DMS 273 treated with DMSO at 0.1 percent for 48 hours (cell line): ENCODE measurements at regions not wholly inside any gene's neighbourhood (a gene's known extent, or its start where the extent isn't known, plus 50 kb on each side); places are given as distances from the start of the nearest gene placed in this dataset.
"Not testable (repeated sequence)": the region's sequence is repeated elsewhere in the genome, so short reads cannot be mapped to it uniquely, and the experiment has no call there.

ENCODE experiments used
- DNase-seq: peaks from one replicate; lab custom pipeline; 2025; lab: John Stamatoyannopoulos, UW

DNA sequence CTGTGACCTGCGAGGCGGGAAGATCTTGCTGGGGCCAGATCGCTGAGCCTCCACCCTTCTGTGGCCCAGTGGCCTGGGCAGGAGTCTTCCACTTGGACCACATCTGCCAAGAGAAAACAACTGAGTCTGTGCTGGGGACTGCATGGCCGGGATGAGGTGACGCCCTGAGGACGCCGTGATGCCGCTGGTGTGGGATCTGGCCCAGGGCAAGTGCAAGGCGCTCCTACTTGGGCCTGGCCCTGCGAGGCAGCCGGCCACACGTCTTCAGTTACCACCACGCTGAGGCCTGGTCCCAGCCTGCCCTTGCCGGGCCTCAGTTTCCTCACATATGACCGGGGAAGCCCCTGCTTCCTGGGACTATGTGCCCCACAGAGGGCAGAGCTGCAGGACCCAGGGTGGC is 133.4 kb downstream of the SLC25A46 start:
- DNase-seq: no peak

DNA sequence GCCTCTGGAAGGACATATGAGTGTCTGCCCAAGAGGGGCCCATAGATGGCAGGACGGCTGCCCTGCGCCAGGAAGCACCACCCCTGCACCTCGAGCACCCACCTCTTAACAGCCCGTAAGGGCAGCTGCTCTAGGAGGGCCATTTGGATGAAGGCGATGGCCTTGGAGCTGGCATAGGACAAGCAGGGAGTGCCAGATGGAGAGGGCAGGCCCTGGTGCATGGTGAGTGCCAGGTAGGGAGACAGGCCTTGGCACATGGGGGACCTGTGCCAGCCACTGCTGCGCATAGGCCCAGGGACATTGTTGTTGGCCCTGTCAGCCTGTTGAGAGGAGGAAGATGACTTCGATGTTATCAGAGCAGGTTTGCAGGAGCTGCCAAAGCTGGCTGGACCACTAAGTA is 134.2 kb downstream of the SLC25A46 start:
- DNase-seq: no peak

GRCh38 chr5:110873773-110874437 is 135.1 kb downstream of the SLC25A46 start:
- no peak for DNase-seq

- DNase-seq: not testable (repeated sequence)
These were observed 136.3 kb downstream of the SLC25A46 start for GRCh38 chr5:110875115-110875514.

GRCh38 chr5:110878115-110878514 is 139.3 kb downstream of the SLC25A46 start:
- no peak for DNase-seq

GRCh38 chr5:110879675-110880074 is 140.9 kb downstream of the SLC25A46 start:
- DNase-seq: no peak

GRCh38 chr5:110880413-110880812 is 141.6 kb downstream of the SLC25A46 start:
- DNase-seq: no peak

DNA sequence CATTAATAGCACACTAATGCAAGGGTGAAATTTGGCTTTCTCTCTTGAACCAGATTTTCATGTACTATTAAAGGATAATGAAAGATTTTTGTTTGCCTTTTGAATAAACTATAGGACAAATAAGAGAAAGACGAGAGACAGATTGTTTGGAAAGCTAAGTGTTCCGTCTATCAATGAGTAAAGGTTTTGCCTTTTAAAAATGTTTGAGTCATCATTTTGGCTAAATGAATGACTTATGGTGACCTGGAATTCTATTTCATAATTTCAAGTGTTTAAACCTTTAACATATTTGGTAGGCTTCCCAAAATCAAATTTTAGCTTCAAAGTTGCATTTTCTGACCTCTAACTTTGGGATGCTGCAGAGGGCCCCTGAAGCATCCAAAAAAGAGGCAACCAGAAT is 145.2 kb downstream of the SLC25A46 start:
- no peak for DNase-seq

DNA sequence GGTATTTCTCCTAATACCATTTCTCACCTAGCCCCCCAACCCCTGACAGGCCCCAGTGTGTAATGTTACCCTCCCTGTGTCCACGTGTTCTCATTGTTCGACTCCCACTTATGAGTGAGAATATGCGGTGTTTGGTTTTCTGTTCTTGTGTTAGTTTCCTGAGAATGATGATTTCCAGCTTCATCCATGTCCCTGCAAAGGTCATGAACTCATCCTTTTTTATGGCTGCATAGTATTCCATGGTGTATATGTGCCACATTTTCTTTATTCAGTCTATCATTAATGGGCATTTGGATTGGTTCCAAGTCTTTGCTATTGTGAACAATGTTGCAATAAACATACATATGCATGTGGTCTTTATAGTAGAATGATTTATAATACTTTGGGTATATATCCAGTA is 148.4 kb downstream of the SLC25A46 start:
- DNase-seq: not testable (repeated sequence)

DNA sequence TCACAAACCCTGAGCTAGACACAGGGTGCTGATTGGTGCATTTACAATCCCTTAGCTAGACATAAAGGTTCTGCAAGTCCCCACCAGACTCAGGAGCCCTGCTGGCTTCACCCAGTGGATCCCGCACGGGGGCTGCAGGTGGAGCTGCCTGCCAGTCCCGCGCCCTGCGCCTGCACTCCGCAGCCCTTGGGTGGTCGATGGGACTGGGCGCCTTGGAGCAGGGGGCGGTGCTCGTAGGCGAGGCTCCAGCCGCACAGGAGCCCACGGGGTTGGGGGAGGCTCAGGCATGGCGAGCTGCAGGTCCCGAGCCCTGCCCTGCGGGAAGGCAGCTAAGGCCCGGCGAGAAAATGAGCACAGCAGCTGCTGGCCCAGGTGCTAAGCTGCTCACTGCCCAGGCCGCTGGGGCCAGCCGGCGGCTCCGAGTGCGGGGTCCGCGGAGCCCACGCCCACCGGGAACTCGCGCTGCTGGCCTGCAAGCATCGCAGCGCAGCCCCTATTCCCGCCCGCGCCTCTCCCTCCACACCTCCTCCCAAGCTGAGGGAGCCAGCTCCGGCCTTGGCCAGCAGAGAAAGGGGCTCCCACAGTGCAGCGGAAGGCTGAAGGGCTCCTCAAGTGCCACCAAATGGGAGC is 155.2 kb downstream of the SLC25A46 start:
- DNase-seq: not testable (repeated sequence)

DNA sequence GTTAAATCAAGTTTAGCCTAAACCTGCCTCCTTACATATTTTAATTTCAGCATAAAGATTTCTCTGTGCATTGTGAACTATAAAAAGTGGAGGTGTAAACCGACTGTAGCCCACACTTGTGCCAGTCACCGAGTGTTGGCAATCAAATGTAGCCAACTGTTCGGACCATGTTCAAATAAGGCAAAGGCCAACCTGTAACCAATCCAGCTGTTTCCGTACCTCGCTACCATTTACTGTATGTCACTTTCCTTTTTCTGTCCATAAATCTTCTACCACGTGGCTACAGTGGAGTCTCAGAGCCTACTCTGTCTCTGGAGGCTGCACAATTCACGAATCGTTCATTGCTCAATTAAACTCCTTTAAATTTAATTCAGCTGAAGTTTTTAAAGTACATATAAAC is 156.0 kb downstream of the SLC25A46 start:
- no peak for DNase-seq

- no peak for DNase-seq
These were observed 158.1 kb downstream of the SLC25A46 start for GRCh38 chr5:110896901-110897300.

DNA sequence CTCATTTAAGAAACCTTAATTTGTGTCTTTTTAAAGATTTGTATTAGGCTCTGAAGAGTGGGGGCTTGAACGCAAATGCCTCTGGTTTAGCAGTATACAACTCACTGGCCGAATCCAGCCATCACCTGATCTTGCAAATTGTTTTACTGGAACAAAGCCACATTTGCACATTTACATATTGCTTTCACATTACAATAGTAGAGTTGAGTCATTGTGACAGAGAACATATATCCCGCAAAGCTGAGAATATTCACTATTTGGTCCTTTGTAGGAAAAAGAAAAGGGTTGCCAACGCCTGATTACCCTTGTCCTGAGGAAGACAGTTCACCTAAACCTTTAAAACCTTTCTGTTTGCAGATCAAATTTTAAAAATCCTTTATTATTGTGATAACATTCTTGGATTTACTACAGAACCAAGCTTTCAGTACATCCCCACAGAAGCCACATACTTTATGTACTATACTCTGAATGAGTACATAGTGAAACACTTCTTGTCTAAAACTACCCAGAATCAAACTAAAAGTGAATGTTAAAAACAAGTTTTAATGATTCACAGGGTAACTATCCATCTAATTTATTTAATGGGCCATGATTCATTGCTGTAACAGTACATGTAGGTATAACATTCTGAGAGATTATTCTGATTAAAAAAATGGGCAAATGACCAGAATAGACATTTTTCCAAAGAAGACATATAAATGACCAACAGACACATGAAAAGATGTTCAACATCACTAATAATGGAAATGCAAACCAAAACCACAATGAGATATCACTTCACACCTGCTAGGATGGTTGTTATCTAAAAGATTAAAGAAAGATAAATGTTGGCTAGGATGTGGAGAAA is 161.0 kb downstream of the SLC25A46 start:
- DNase-seq: no peak

DNA sequence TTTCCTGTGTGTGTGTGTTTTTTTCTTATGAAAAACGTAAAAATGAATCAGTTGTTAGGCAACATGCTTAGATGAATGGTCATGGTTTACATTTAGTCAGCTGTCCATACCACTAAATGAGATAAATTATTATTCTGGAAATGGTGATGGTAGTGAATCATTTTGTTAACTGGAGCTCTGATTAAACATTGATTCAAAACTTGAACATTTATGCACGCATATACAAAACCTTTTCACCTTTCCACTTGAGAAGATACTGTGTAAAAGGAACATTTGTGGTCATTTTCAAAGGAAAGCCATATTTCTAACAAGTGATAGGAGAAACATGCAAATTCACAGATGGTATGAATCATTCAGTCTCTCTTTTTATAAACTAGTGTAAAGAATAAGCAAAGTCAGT is 162.0 kb downstream of the SLC25A46 start:
- DNase-seq: no peak

GRCh38 chr5:110903966-110904365 is 165.2 kb downstream of the SLC25A46 start:
- DNase-seq: no peak

- DNase-seq: no peak
These were observed 162.7 kb upstream of the TSLP start for GRCh38 chr5:110908848-110909247.

- no peak for DNase-seq
These were observed 162.1 kb upstream of the TSLP start for GRCh38 chr5:110909415-110909814.

DNA sequence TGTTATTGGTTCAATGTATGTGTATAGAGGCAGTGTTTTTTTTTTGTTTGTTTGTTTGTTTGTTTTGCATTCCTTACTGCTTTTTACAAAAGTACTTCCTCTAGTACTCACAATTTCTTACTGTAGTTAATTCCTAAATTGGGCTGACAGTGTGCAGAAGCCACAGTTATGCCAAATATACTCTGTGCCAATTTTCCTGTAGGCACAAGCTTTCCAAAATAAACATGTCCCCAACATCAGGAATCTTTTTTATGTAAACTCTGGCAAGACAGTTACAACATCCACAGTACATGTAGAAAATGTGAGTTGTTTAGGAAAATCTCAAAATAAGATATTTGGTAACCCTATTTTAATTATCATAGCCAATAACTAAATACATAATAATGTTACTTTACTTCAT is 161.6 kb upstream of the TSLP start:
- no peak for DNase-seq

GRCh38 chr5:110913221-110913620 is 158.3 kb upstream of the TSLP start:
- DNase-seq: no peak

- DNase-seq: peak; percentile 29
These were observed 155.0 kb upstream of the TSLP start for GRCh38 chr5:110916381-110917049.

DNA sequence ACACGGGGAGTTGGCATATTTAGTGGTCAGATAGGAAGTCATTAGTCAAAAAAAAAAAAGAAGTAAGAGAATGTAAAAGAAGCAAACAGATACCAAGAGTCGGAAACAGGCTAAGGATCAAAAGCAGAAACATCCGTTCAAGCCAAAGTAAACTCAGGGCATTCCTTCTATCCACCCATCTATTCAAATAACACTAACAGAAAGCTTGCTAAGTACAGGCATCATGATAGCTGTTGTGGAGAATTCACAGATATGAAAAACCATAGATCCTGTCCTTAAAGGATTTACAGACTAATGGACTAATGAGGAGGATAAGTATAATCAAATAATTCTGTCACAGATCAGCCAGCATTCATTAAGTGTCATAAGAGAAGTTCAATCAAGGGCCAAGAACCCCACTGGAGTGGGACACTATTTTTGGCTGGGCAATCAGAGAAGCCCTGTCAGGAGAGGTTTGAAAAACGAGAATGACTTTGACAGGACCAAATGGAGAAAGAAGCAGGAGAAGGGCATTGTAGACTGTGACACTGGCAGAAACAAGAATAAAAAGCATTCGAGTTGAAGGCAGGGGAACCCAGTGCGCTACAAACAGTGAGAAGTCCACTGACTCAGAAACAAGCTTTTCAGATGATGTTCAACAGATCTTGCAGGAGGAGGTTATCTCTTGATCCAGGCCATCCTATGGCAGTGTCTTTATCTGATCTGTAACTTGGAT is 154.2 kb upstream of the TSLP start:
- no peak for DNase-seq

GRCh38 chr5:110918683-110919082 is 152.8 kb upstream of the TSLP start:
- DNase-seq: no peak
